HepG2 (cell line): ENCODE measurements at regions not wholly inside any gene's neighbourhood (a gene's known extent, or its start where the extent isn't known, plus 50 kb on each side); places are given as distances from the start of the nearest gene placed in this dataset.

Experiments
- ATAC-seq: fragments of 200-7000 bp; cut with Tn5 transposase; 3 replicates; pipeline ENCODE4 v1.9.1; 2020; ENCODE audit warnings: mild to moderate bottlenecking, moderate library complexity
- BruUV-seq: library from RNA; stranded (reverse); fragments of 400-500 nt; replicated peaks from 2 replicates; lab custom pipeline; 2021; lab: Mats Ljungman, UMichigan
- CTCF ChIA-PET: fragments of 300-600 bp; formaldehyde crosslinking; extraction: SDS; loops from one replicate; lab custom pipeline; 2021; ENCODE audit warnings: low total read pairs, inconsistent platforms, low intra/inter-chr PET ratio; lab: Yijun Ruan, JAX
- POLR2A ChIA-PET: fragments of 350-600 bp; sonication (Branson Sonifier 250); formaldehyde crosslinking; loops from one replicate; lab custom pipeline; 2020; ENCODE audit warnings: antibody characterized with exemption, inconsistent platforms; lab: Yijun Ruan, JAX
- DNase-seq: peaks from one replicate; pipeline ENCODE4 v3.0.0-alpha.2; 2015; ENCODE audit warnings: low spot score
- FAIRE-seq: peaks from 3 replicates; lab custom pipeline; 2011; peaks lifted over from hg19 to GRCh38; lab: Jason Lieb, UNC
- H2AFZ ChIP-seq: one replicate; pipeline ENCODE4 v1.6.1; 2011; ENCODE audit warnings: low read length, inconsistent platforms
- H3K27ac ChIP-seq: fragments of 300-600 bp; 3 replicates; pipeline ENCODE4 v1.8.0; 2011; ENCODE audit warnings: mixed run types, mild to moderate bottlenecking, mixed read lengths, low read length, inconsistent platforms; ENCODE audit not compliant: insufficient read depth; ENCODE audit errors: extremely low read length
- H3K27me3 ChIP-seq, 2 experiments: fragments of 200-600 bp in 1 of 2; 2 replicates in 1 of 2; 3 replicates in 1 of 2; pipeline versions ENCODE4 v1.6.0 to v1.8.0; 2011; ENCODE audit warnings: low read length in 2 of 2, mild to moderate bottlenecking in 2 of 2, moderate library complexity in 2 of 2, inconsistent platforms in 1 of 2; ENCODE audit not compliant: insufficient read depth in 2 of 2, control insufficient read depth in 1 of 2
- H3K36me3 ChIP-seq, 2 experiments: fragments of 200-600 bp in 1 of 2; replicated peaks in 1 of 2; 2 replicates in 1 of 2; 3 replicates in 1 of 2; pipeline versions ENCODE4 v1.5.1 to v1.8.0; 2011; ENCODE audit warnings: low read length in 2 of 2, inconsistent platforms in 1 of 2; ENCODE audit not compliant: insufficient read depth in 2 of 2, control insufficient read depth in 1 of 2
- H3K4me1 ChIP-seq: 2 replicates; pipeline ENCODE4 v1.5.1; 2012; ENCODE audit warnings: low read length, inconsistent platforms; ENCODE audit not compliant: insufficient read depth
- H3K4me2 ChIP-seq: 2 replicates; pipeline ENCODE4 v1.6.0; 2011; ENCODE audit warnings: low read depth, low read length, inconsistent platforms
- H3K4me3 ChIP-seq, 3 experiments: fragments of 200-600 bp in 1 of 3; sonication (generic), shearing (Covaris generic) in 1 of 3; replicated peaks in 1 of 3; 2 replicates each; pipeline ENCODE4 v1.5.1; 2011 to 2016; ENCODE audit warnings: low read length in 3 of 3, inconsistent platforms in 2 of 3, low read depth in 2 of 3, mild to moderate bottlenecking in 2 of 3, control low read depth in 1 of 3, mixed read lengths in 1 of 3; ENCODE audit not compliant: insufficient read depth in 1 of 3
- H3K79me2 ChIP-seq: one replicate; pipeline ENCODE4 v1.6.1; 2011; ENCODE audit warnings: low read length, inconsistent platforms; ENCODE audit not compliant: insufficient read depth
- H3K9ac ChIP-seq: 2 replicates; pipeline ENCODE4 v1.6.0; 2011; ENCODE audit warnings: mild to moderate bottlenecking, low read depth, low read length, inconsistent platforms; ENCODE audit not compliant: insufficient read depth
- H3K9me3 ChIP-seq: 2 replicates; pipeline ENCODE4 v1.5.1; 2012; ENCODE audit warnings: mild to moderate bottlenecking, low read length
- H4K20me1 ChIP-seq: 2 replicates; pipeline ENCODE4 v1.6.0; 2011; ENCODE audit warnings: inconsistent platforms, mild to moderate bottlenecking, low read length, moderate library complexity; ENCODE audit not compliant: insufficient read depth
- KMT2B ChIP-seq: IDR thresholded peaks from 2 replicates; pipeline ENCODE4 v1.6.1; 2016; ENCODE audit warnings: missing genetic modification reagents, missing compliant biosample characterization
- MAFG ChIP-seq: sonication (generic); formaldehyde crosslinking; IDR thresholded peaks from 2 replicates; pipeline ENCODE4 v1.5.1; 2020; ENCODE audit warnings: mild to moderate bottlenecking, missing genetic modification reagents
- PHB2 ChIP-seq: fragments of 450-650 bp; IDR thresholded peaks from 2 replicates; pipeline ENCODE4 v1.6.1; 2018; ENCODE audit not compliant: partially characterized antibody
- PHF8 ChIP-seq: sonication (generic); formaldehyde crosslinking; IDR thresholded peaks from 2 replicates; pipeline ENCODE4 v1.5.0; 2020; ENCODE audit warnings: missing genetic modification reagents
- RAD21 ChIP-seq: fragments of 450-650 bp; formaldehyde crosslinking; IDR thresholded peaks from 2 replicates; pipeline ENCODE4 v1.5.0; 2020; ENCODE audit warnings: mild to moderate bottlenecking
- RARA ChIP-seq: IDR thresholded peaks from 2 replicates; pipeline ENCODE4 v1.6.1; 2016; ENCODE audit warnings: missing genetic modification reagents, missing compliant biosample characterization
- RFXANK ChIP-seq: IDR thresholded peaks from 2 replicates; pipeline ENCODE4 v1.6.1; 2016
- SNRNP70 ChIP-seq: fragments of 200-400 bp; formaldehyde crosslinking; IDR thresholded peaks from 2 replicates; pipeline ENCODE4 v1.6.1; 2017; ENCODE audit warnings: mild to moderate bottlenecking, low read depth, low read length, moderate library complexity
- TFDP1 ChIP-seq: IDR thresholded peaks from 2 replicates; pipeline ENCODE4 v1.6.1; 2016; ENCODE audit warnings: missing compliant biosample characterization, missing genetic modification reagents, borderline replicate concordance
- TFE3 ChIP-seq: IDR thresholded peaks from 2 replicates; pipeline ENCODE4 v1.6.1; 2016
- TMF1 ChIP-seq: sonication (generic); formaldehyde crosslinking; IDR thresholded peaks from 2 replicates; pipeline ENCODE4 v1.8.1; 2022; ENCODE audit warnings: low read depth, missing genetic modification reagents
- U2AF1 ChIP-seq: fragments of 200-400 bp; formaldehyde crosslinking; optimal IDR thresholded peaks from 2 replicates; pipeline ENCODE3; 2017; ENCODE audit warnings: mild to moderate bottlenecking, low read depth, low read length
- ZMAT5 ChIP-seq: sonication (generic); formaldehyde crosslinking; IDR thresholded peaks from 2 replicates; pipeline ENCODE4 v1.5.0; 2020; ENCODE audit warnings: mild to moderate bottlenecking, low read depth, missing genetic modification reagents, borderline replicate concordance
- ZNF3 ChIP-seq: IDR thresholded peaks from 2 replicates; pipeline ENCODE4 v1.7.0; 2017; ENCODE audit warnings: inconsistent platforms
- ZNF547 ChIP-seq: sonication (generic); formaldehyde crosslinking; IDR thresholded peaks from 2 replicates; pipeline ENCODE4 v1.5.1; 2020; ENCODE audit warnings: mild to moderate bottlenecking, missing genetic modification reagents
- ZNF572 ChIP-seq: sonication (generic); formaldehyde crosslinking; IDR thresholded peaks from 2 replicates; pipeline ENCODE4 v1.5.1; 2020; ENCODE audit warnings: mild to moderate bottlenecking, missing genetic modification reagents
- ZNF788 ChIP-seq: sonication (generic); formaldehyde crosslinking; IDR thresholded peaks from 2 replicates; pipeline ENCODE4 v1.5.0; 2020; ENCODE audit warnings: mild to moderate bottlenecking, missing genetic modification reagents, borderline replicate concordance
- WGBS: methylation state at CpG from one replicate; pipeline ENCODE4 v1.1.6; 2017; ENCODE audit warnings: low lambda C conversion rate; 5-methylcytosine and 5-hydroxymethylcytosine counted together
- in situ Hi-C: cut with HindIII; loops from 2 replicates; pipeline ENCODE4 v1.10.0; 2017; ENCODE audit warnings: low pct_unique_long_range_greater_than_20kb; ENCODE audit not compliant: extremely low pct_ligation_motif_present
- intact Hi-C: fragments of 100-400 bp; cut with micrococcal nuclease; formaldehyde crosslinking; loops from one replicate; pipeline ENCODE4 v1.10.0; 2022; ENCODE audit not compliant: unreplicated experiment

GRCh38 chr5:20102293-20102692, 114.3 kb upstream of the CDH18 start:
- no peak overlapping the region for H2AFZ ChIP-seq
- no peaks in the 10 kb centered on the region for H3K27me3 ChIP-seq
- intact Hi-C loops: no loop called here
- no peaks in the 10 kb centered on the region for H3K4me1 ChIP-seq
- FAIRE-seq: no peak
- ChIA-PET CTCF (no interaction called here), POLR2A (no interaction called here)
- H3K9me3 ChIP-seq: 0 out of 2 replicates have a peak, but pooled peaks cover 3% of the 10 kb centered on the region
- no peak overlapping the region for H3K4me3 ChIP-seq
- DNase-seq: no peak
- no peak overlapping the region for H3K9ac ChIP-seq
- no TSS peak for BruUV-seq
- H3K79me2 ChIP-seq: no peaks in the 10 kb centered on the region
- H4K20me1 ChIP-seq: no peaks in the 10 kb centered on the region
- 19% methylated on average over 7 of the region's 7 CpGs for WGBS
- in situ Hi-C loops: no loop called here
- H3K36me3 ChIP-seq: no peaks in the 10 kb centered on the region
- no peak for ATAC-seq
- no peak overlapping the region for H3K27ac ChIP-seq
- no peak overlapping the region for H3K4me2 ChIP-seq
- TF ChIP-seq ZNF3 (CRISPR knock-in tag): no peak
- TF ChIP-seq MAFG (CRISPR knock-in tag): no peak
- TF ChIP-seq PHF8: no peak
- TF ChIP-seq ZNF788 (CRISPR knock-in tag): no peak
- no peak for TF ChIP-seq TMF1 (CRISPR knock-in tag)
- TF ChIP-seq ZNF572 (CRISPR knock-in tag): no peak
- no peak for TF ChIP-seq TFDP1 (CRISPR knock-in tag)
- TF ChIP-seq U2AF1: no peak
- no peak for TF ChIP-seq RFXANK (CRISPR knock-in tag)
- no peak for TF ChIP-seq ZMAT5
- TF ChIP-seq KMT2B (CRISPR knock-in tag): no peak
- TF ChIP-seq SNRNP70: no peak
- TF ChIP-seq RAD21 (CRISPR knock-in tag): no peak
- TF ChIP-seq TFE3: no peak
- TF ChIP-seq ZNF547 (CRISPR knock-in tag): no peak
- TF ChIP-seq PHB2: no peak
- TF ChIP-seq RARA (CRISPR knock-in tag): no peak
